Smooth muscle cell (in vitro differentiated cells): ENCODE measurements at regions not wholly inside any gene's neighbourhood (a gene's known extent, or its start where the extent isn't known, plus 50 kb on each side); places are given as distances from the start of the nearest gene placed in this dataset.

Source experiments
- DNase-seq: peaks from one replicate; lab custom pipeline; 2025; ENCODE audit not compliant: unreplicated experiment; lab: John Stamatoyannopoulos, UW
- H2AFZ ChIP-seq: fragments of 200-600 bp; sonication (generic); 2 replicates; pipeline ENCODE4 v1.6.0; 2016; ENCODE audit warnings: antibody characterized with exemption, low read depth, mild to moderate bottlenecking
- H3F3A ChIP-seq: fragments of 200-600 bp; sonication (generic); 2 replicates; pipeline ENCODE4 v1.6.0; 2017; ENCODE audit warnings: antibody characterized with exemption, low read depth
- H3K27ac ChIP-seq: fragments of 200-600 bp; sonication (generic); 2 replicates; pipeline ENCODE4 v1.5.1; 2016; ENCODE audit warnings: low read depth, mild to moderate bottlenecking
- H3K27me3 ChIP-seq: fragments of 200-600 bp; sonication (generic); 2 replicates; pipeline ENCODE4 v1.6.1; 2016; ENCODE audit warnings: low read depth, mild to moderate bottlenecking
- H3K36me3 ChIP-seq: fragments of 200-600 bp; sonication (generic); 2 replicates; pipeline ENCODE4 v1.5.1; 2016; ENCODE audit warnings: low read depth
- H3K4me1 ChIP-seq: fragments of 200-600 bp; sonication (generic); 2 replicates; pipeline ENCODE4 v1.5.1; 2016; ENCODE audit warnings: low read depth
- H3K4me2 ChIP-seq: fragments of 200-600 bp; sonication (generic); 2 replicates; pipeline ENCODE4 v1.6.0; 2016; ENCODE audit warnings: mild to moderate bottlenecking
- H3K4me3 ChIP-seq: fragments of 200-600 bp; sonication (generic); 2 replicates; pipeline ENCODE4 v1.5.1; 2016; ENCODE audit warnings: mild to moderate bottlenecking
- H3K79me2 ChIP-seq: fragments of 200-600 bp; sonication (generic); 2 replicates; pipeline ENCODE4 v1.6.0; 2016; ENCODE audit warnings: low read depth, mild to moderate bottlenecking
- H3K9ac ChIP-seq: fragments of 200-600 bp; sonication (generic); 2 replicates; pipeline ENCODE4 v1.6.0; 2016; ENCODE audit warnings: low read depth
- H3K9me3 ChIP-seq: fragments of 200-600 bp; sonication (generic); replicated peaks from 2 replicates; pipeline ENCODE4 v1.5.1; 2016; ENCODE audit warnings: low read depth
- H4K20me1 ChIP-seq: fragments of 200-600 bp; sonication (generic); 2 replicates; pipeline ENCODE4 v1.6.0; 2016; ENCODE audit warnings: low read depth
- WGBS: methylation state at CpG from one replicate; pipeline ENCODE4 v1.1.7; 2016; ENCODE audit warnings: low lambda C conversion rate; 5-methylcytosine and 5-hydroxymethylcytosine counted together
- TF ChIP-seq, protein P1 (sequence below): fragments of 200-600 bp; sonication (generic); IDR thresholded peaks from 2 replicates; pipeline ENCODE4 v1.5.1; 2017; ENCODE audit warnings: borderline replicate concordance, mild to moderate bottlenecking, antibody characterized with exemption; ENCODE audit not compliant: insufficient read depth, poor library complexity, severe bottlenecking

GRCh38 chr10:51004776-51005175, 69.5 kb upstream of the PRKG1 start:
- no peak overlapping the region for H3K4me3 ChIP-seq
- no peak for DNase-seq
- H3K4me2 ChIP-seq, result no peak overlapping the region
- H3K9me3 ChIP-seq, result no peaks in the 10 kb centered on the region
- no peaks in the 10 kb centered on the region for H3K36me3 ChIP-seq
- H2AFZ ChIP-seq, result no peak overlapping the region
- TF ChIP-seq, protein P1, sequence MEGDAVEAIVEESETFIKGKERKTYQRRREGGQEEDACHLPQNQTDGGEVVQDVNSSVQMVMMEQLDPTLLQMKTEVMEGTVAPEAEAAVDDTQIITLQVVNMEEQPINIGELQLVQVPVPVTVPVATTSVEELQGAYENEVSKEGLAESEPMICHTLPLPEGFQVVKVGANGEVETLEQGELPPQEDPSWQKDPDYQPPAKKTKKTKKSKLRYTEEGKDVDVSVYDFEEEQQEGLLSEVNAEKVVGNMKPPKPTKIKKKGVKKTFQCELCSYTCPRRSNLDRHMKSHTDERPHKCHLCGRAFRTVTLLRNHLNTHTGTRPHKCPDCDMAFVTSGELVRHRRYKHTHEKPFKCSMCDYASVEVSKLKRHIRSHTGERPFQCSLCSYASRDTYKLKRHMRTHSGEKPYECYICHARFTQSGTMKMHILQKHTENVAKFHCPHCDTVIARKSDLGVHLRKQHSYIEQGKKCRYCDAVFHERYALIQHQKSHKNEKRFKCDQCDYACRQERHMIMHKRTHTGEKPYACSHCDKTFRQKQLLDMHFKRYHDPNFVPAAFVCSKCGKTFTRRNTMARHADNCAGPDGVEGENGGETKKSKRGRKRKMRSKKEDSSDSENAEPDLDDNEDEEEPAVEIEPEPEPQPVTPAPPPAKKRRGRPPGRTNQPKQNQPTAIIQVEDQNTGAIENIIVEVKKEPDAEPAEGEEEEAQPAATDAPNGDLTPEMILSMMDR, result no peak
- H3K27me3 ChIP-seq, result no peaks in the 10 kb centered on the region
- H3K79me2 ChIP-seq, result no peaks in the 10 kb centered on the region
- 85% methylated on average over 3 of the region's 3 CpGs for WGBS
- no peak overlapping the region for H3K27ac ChIP-seq
- no peak overlapping the region for H3K9ac ChIP-seq
- H3F3A ChIP-seq, result no peaks in the 10 kb centered on the region
- H3K4me1 ChIP-seq, result peaks cover 21% of the 10 kb centered on the region
- H4K20me1 ChIP-seq, result no peaks in the 10 kb centered on the region

DNA sequence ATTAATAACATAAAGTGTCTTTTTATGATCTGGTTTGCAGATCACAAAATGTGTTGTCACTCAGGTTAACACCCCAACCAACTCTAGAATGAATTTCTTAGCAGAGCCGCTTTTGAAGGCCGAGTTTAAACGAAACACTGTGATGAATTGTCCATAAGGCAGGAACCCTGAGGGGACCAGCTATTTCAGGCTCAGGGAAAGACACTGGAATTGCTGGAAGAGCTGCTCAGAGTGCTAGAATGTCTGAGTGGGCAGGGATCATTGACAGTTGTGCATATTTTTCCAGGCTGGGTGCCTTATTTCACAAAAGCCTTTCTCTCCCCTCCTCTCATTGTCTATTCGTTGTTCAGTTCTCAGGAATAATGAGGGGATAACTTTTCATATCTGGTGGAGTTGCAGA, 68.7 kb upstream of the PRKG1 start:
- Histone ChIP-seq H3K4me3 (no peak overlapping the region), H3K4me2 (no peak overlapping the region), H2AFZ (no peak overlapping the region), H3F3A (no peaks in the 10 kb centered on the region), H4K20me1 (no peaks in the 10 kb centered on the region), H3K36me3 (no peaks in the 10 kb centered on the region), H3K4me1 (peaks cover 16% of the 10 kb centered on the region), H3K27ac (no peak overlapping the region), H3K79me2 (no peaks in the 10 kb centered on the region), H3K9me3 (no peaks in the 10 kb centered on the region), H3K9ac (no peak overlapping the region), H3K27me3 (no peaks in the 10 kb centered on the region)
- no peak for DNase-seq
- TF ChIP-seq, protein P1, result no peak
- WGBS, result 65% methylated on average over 4 of the region's 4 CpGs

- H3K79me2 ChIP-seq, result no peaks in the 10 kb centered on the region
- DNase-seq, result no peak
- no peaks in the 10 kb centered on the region for H4K20me1 ChIP-seq
- no peak overlapping the region for H3K4me3 ChIP-seq
- H3K27ac ChIP-seq, result no peak overlapping the region
- no peaks in the 10 kb centered on the region for H3K36me3 ChIP-seq
- H3K27me3 ChIP-seq, result no peaks in the 10 kb centered on the region
- H3K9ac ChIP-seq, result no peak overlapping the region
- H3K4me2 ChIP-seq, result no peak overlapping the region
- no peaks in the 10 kb centered on the region for H3F3A ChIP-seq
- no peak overlapping the region for H2AFZ ChIP-seq
- H3K9me3 ChIP-seq, result no peaks in the 10 kb centered on the region
- TF ChIP-seq, protein P1, result no peak
- peaks cover 5% of the 10 kb centered on the region for H3K4me1 ChIP-seq
- WGBS, result 96% methylated on average over 3 of the region's 5 CpGs
These were observed 67.6 kb upstream of the PRKG1 start for GRCh38 chr10:51006686-51007085.

- H3K27me3 ChIP-seq, result no peaks in the 10 kb centered on the region
- H3K9me3 ChIP-seq, result no peaks in the 10 kb centered on the region
- no peaks in the 10 kb centered on the region for H3F3A ChIP-seq
- H4K20me1 ChIP-seq, result no peaks in the 10 kb centered on the region
- no peak for DNase-seq
- H3K79me2 ChIP-seq, result no peaks in the 10 kb centered on the region
- no peak overlapping the region for H3K4me2 ChIP-seq
- no peaks in the 10 kb centered on the region for H3K36me3 ChIP-seq
- peaks cover 5% of the 10 kb centered on the region for H3K4me1 ChIP-seq
- WGBS, result 48% methylated on average over 2 of the region's 2 CpGs
- H2AFZ ChIP-seq, result no peak overlapping the region
- H3K4me3 ChIP-seq, result no peak overlapping the region
- TF ChIP-seq, protein P1, result no peak
- H3K27ac ChIP-seq, result no peak overlapping the region
- H3K9ac ChIP-seq, result no peak overlapping the region
These were observed 66.5 kb upstream of the PRKG1 start for GRCh38 chr10:51007781-51008180.
